ENCODE measurements at regions not wholly inside any gene's neighbourhood (a gene's known extent, or its start where the extent isn't known, plus 50 kb on each side); places are given as distances from the start of the nearest gene placed in this dataset.

DNA sequence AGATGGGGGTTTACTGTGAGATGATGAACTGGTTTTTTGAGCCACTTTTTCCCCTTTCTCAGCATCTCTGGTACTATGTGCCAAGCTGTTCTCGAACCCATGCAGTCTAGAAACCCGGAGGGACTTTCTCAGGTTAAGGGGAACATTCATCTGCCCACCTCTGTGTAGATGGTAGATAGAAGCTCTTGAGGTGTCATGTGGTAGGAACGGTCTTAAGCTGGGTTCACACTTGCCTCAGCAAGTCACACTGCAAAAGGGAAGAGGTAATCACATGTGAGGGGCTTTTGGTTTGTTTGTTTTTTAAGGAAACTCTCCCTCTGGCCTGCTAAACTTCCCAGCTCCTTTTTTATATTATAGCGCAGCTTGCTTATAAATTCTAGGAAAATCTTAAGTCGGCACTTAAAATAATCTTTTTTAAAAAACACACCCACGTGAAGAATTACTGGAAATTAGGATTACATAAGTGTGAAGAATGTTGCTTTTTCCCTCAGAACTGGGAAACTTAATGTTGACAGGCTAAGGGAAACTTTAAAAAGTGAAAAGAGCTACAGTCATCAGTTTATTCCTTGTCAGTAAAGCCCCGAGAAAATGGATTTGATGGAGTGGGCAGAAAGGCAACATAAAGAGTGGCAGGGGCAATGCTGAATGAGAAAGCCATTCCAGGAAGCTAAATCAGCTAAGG, 430.3 kb downstream of the ARHGEF28 start:
- DNase-seq (ENCODE audit: low spot score), result no peak

GRCh38 chr5:74055486-74056106, 429.6 kb downstream of the ARHGEF28 start:
- no peak for DNase-seq (ENCODE audit: low spot score)

DNA sequence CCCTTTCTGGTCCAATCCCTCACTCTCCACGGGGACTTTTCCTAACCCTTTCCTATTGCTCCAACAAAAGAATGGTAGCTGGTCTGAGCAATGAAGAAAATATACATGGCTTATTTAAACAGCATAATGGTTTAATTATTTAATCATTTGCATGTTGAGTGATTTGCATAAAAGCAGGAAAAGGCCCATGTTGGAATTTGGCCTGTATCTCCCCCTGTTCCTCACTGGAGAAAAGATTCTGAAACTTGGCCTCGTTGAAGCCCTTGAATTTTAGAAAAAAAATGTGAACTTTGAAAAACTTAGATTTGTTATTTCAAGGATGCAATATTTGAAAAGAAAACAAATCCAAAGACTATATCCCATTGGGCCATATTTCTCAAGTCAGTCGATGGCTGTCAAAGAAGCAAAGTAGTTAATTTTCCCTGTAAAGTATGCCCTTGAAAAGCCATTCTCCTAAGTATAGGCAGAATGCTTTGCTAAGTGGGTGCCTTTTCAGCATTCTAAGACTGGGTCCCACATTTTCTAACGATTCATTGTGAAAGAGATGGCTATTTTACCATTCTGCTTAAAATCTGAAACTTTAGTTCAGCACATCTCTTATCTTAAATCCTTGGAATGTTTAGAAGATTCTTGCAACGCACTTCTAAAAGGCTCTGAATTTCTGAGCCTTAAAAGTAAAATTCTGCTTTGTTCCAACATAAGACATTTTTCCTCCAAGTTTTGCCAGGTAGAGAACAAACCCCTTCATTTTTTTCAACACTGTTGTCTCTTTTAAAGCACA, 428.8 kb downstream of the ARHGEF28 start:
- DNase-seq (ENCODE audit: low spot score), result no peak

DNA sequence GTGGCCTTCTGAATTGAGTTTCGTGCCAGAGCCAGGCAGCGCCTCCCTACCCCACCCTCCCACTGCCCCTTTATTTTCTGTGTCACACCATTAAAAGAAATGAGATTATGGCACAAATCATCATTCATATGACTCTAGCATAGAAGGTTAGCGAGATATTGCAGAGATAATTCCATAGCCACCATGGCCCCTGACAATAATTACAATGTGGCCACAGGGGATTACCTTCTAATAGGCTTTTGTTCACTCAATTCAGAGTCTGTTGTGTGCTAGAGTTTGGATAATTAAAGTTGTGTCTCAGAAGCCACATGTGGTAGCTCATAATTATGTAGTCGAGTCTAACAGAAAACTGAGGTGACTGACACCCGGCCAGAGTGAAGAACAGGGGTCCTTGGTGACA, 428.1 kb downstream of the ARHGEF28 start:
- DNase-seq (ENCODE audit: low spot score), result no peak

- DNase-seq (ENCODE audit: low spot score), result no peak
Observed at GRCh38 chr5:74052441-74053221, 426.6 kb downstream of the ARHGEF28 start.

- no peak for DNase-seq (ENCODE audit: low spot score)
Observed at GRCh38 chr5:74051076-74051475, 425.1 kb downstream of the ARHGEF28 start.

- no peak for DNase-seq (ENCODE audit: low spot score)
Observed at GRCh38 chr5:74044936-74045335, 418.9 kb downstream of the ARHGEF28 start.

DNA sequence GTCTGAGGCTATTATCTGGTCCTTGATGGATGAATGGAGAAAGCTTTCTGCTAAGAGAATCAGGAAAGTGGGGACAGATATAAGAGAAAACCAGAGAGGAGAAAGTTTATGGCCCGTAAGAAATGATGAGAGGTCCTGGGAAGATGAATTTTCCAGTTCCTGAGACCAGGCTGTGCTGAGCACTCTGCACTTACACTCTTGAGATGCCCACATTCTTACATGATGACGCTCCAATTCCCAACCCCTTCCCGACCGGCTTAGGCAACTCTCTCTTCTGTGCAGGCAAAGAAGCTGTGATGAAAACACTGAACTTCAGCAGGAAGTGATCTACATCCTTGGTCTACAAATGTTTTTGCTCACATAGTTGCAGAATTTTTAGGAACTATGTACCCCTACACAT, 417.0 kb downstream of the ARHGEF28 start:
- DNase-seq (ENCODE audit: low spot score), result no peak

GRCh38 chr5:74042559-74042958, 416.6 kb downstream of the ARHGEF28 start:
- DNase-seq (ENCODE audit: low spot score), result no peak

DNA sequence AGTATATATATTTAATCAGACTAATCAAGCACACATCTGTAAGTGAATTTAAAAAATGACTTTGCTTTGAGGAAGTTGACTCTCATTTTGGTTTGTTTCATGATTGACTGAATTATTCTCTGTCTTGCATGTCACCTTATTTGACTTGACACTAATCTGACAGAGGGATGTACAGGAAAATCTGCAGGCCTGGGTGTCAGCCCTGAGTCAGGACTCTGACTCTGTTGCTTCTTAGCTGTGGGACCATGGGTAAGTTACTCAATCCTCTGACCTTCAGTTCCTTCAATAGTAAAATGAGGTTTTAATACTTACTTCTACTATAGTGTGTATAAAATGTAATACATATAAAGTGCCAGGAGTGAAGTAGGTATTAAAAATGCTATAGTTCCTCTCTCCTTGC, 415.9 kb downstream of the ARHGEF28 start:
- DNase-seq (ENCODE audit: low spot score), result no peak

- DNase-seq (ENCODE audit: low spot score), result no peak
Observed at GRCh38 chr5:74040811-74041491, 415.0 kb downstream of the ARHGEF28 start.

DNA sequence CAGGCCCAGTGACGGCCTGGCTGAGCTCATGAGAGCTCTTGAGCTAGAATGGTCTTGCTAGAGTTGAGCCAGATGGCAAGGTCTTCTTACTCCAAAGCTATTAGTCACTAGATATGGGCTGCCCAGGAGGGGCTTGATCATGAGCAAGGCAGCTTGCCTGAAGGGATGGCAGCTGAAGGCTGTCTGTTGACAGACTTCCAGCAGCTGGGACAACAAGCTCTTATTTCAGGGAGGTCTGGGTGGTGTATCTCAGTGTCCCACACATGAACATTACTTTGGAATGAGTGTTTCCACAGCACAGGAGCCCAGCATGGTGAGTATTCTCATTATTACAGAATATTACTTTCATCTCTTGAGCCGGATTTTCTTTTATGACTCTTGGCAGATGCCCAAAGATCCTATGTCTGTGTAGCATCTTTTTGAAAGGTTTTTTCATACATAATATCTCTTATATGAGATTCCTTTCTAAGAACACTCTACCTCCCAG, 414.1 kb downstream of the ARHGEF28 start:
- no peak for DNase-seq (ENCODE audit: low spot score)

- no peak for DNase-seq (ENCODE audit: low spot score)
Observed at GRCh38 chr5:74037321-74037720, 411.3 kb downstream of the ARHGEF28 start.

- peak; percentile 19 for DNase-seq (ENCODE audit: low spot score)
Observed at GRCh38 chr5:74035521-74035937, 409.5 kb downstream of the ARHGEF28 start.

GRCh38 chr5:74034733-74035132, 408.7 kb downstream of the ARHGEF28 start:
- no peak for DNase-seq (ENCODE audit: low spot score)

DNA sequence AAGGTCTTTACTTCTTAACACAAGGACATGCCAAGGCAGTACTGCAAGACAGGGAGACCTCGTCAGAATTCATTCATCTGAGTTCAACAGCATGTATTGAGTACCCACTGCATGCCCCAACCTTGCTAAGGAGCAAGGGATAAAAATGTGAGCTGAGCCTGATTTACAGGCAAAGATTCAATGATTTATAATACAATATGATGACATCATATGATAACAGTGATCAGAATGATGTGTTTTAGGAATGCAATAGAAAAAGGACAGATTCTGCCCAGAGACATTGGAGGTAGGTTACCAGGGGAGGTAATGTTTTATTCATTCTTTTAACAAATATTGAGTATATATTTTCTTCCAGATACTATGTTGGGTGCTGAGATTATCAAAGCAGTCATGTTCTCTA, 406.6 kb downstream of the ARHGEF28 start:
- no peak for DNase-seq (ENCODE audit: low spot score)

DNA sequence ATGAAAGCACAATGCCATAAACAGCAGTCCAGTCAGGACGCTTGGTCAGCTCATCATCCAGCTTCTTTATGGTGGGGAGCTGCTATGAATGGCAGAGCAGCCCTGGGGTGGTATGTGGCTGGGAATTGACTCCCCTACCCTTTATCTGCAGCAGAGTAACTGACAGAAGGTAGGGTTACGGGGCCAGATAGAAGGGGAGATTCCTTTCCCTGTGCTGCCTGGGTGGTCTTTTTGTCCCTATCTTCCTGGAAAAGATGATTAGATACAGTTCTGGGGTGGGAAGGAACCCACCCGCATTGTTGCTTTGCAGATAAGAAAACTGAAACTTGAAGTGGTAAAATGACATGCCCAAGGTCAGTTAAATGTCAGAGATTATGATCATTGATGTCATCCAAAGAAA, 405.5 kb downstream of the ARHGEF28 start:
- no peak for DNase-seq (ENCODE audit: low spot score)

DNA sequence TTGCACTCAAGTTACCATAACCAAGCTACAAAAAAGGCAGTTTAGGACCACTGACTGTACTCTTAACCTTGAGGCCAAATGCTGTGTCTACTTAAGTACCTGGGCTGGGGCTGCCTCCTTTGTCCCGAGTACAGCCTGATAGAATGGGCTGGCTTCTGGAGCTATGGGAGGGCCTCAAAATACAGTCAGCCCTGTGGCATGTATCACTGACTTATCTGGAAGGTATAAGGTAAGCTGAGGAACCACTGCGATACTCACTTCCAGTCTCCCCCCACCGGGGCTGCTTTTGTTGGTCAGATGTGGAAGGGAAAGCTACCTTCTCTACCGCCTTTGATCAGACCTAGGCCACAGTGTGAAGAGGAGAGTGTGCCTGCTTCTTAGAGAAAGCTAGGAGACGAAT, 404.8 kb downstream of the ARHGEF28 start:
- DNase-seq (ENCODE audit: low spot score), result no peak

- DNase-seq (ENCODE audit: low spot score), result no peak
Observed at GRCh38 chr5:74030371-74030770, 404.4 kb downstream of the ARHGEF28 start.

GRCh38 chr5:74028976-74029375, 403.0 kb downstream of the ARHGEF28 start:
- DNase-seq (ENCODE audit: low spot score), result no peak

DNA sequence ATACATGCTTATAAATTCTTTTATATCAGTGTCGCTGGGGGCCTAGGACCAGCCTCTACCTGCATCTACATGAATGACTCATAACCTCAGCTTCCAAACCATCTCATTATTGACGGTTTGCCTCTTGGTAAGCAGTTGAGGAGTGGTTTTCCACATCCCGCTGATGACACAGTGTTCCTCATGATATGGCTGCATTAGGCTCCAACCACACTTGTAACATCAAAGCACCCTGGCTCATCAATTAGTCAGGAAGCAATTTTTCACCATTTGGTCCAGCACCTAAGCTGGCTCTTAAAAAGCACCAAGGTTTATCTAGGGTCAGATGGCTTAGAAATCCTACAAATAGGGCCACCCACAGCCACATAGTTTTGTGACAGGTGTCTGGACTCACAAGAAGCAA, 402.4 kb downstream of the ARHGEF28 start:
- no peak for DNase-seq (ENCODE audit: low spot score)
